ENCODE measurements at regions not wholly inside any gene's neighbourhood (a gene's known extent, or its start where the extent isn't known, plus 50 kb on each side); places are given as distances from the start of the nearest gene placed in this dataset.

DNA sequence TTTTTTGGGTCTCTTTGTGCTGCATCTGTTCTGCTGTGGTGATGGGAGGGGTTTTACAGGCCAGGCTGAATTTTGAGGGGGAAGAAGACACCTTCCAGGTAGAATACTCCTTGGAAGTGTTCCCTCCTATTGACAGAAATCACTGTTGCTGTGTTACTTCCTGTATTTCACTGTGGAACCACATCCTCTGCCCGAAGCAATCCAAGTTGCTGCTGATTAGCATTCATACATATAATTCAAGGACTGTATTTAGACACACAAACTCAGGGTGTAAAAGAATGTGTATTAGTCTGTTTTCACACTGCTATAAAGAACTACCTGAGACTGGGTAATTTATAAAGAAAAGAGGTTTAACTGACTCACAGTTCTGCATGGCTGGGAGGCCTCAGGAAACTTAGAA is 50.6 kb upstream of the TMEM244 start:
- DNase-seq: no peak
